CD14-positive monocyte (primary cell): ENCODE measurements at regions not wholly inside any gene's neighbourhood (a gene's known extent, or its start where the extent isn't known, plus 50 kb on each side); places are given as distances from the start of the nearest gene placed in this dataset.

ENCODE experiments used
- DNase-seq, 3 donors: peaks; one replicate each; pipeline ENCODE4 v3.0.0-alpha.2; 2011 to 2022
- H2AFZ ChIP-seq: 2 replicates; pipeline ENCODE4 v1.6.0; 2012; ENCODE audit warnings: mild to moderate bottlenecking, low read depth, low read length, inconsistent platforms; ENCODE audit not compliant: insufficient read depth, poor library complexity, severe bottlenecking
- H3K27ac ChIP-seq, 2 donors: 1 replicate in 1 of 2; 2 replicates in 1 of 2; pipeline ENCODE4 v1.5.1; 2012 to 2013; ENCODE audit warnings: low read length in 2 of 2, control low read depth in 1 of 2, inconsistent platforms in 1 of 2, low read depth in 1 of 2, mild to moderate bottlenecking in 1 of 2
- H3K27me3 ChIP-seq, 2 donors: one replicate each; pipeline versions ENCODE4 v1.6.0 to v1.6.1; 2011 to 2013; ENCODE audit warnings: low read length in 2 of 2; ENCODE audit not compliant: control insufficient read depth in 2 of 2, insufficient read depth in 2 of 2
- H3K36me3 ChIP-seq, 2 donors: replicated peaks in 1 of 2; 1 replicate in 1 of 2; 2 replicates in 1 of 2; pipeline versions ENCODE4 v1.5.1 to v1.6.1; 2012 to 2013; ENCODE audit warnings: low read length in 2 of 2, control low read depth in 1 of 2, inconsistent platforms in 1 of 2, mild to moderate bottlenecking in 1 of 2; ENCODE audit not compliant: insufficient read depth in 2 of 2, control insufficient read depth in 1 of 2
- H3K4me1 ChIP-seq, 2 donors: 1 replicate in 1 of 2; 2 replicates in 1 of 2; pipeline versions ENCODE4 v1.5.1 to v1.6.1; 2012 to 2013; ENCODE audit warnings: low read length in 2 of 2, control low read depth in 1 of 2, inconsistent platforms in 1 of 2, mild to moderate bottlenecking in 1 of 2, moderate library complexity in 1 of 2; ENCODE audit not compliant: insufficient read depth in 2 of 2, control insufficient read depth in 1 of 2
- H3K4me2 ChIP-seq: replicated peaks from 2 replicates; pipeline ENCODE3; 2012; ENCODE audit warnings: low read length, moderate library complexity, mild to moderate bottlenecking; ENCODE audit not compliant: poor library complexity, severe bottlenecking; ENCODE audit errors: extremely low read depth
- H3K4me3 ChIP-seq, 3 experiments: fragments of 200-600 bp in 1 of 3; sonication (generic) in 1 of 3; replicated peaks in 1 of 3; 1 replicate in 2 of 3; 2 replicates in 1 of 3; pipeline ENCODE4 v1.5.1; 2011 to 2013; ENCODE audit warnings: low read length in 3 of 3, mild to moderate bottlenecking in 3 of 3, control low read depth in 2 of 3, low read depth in 2 of 3, inconsistent platforms in 1 of 3, moderate library complexity in 1 of 3
- H3K79me2 ChIP-seq: 2 replicates; pipeline ENCODE4 v1.6.0; 2012; ENCODE audit warnings: mild to moderate bottlenecking, control low read depth, inconsistent platforms, low read length, moderate library complexity; ENCODE audit not compliant: insufficient read depth
- H3K9ac ChIP-seq: 2 replicates; pipeline ENCODE4 v1.6.0; 2017; ENCODE audit warnings: low read length, mild to moderate bottlenecking; ENCODE audit not compliant: insufficient read depth, poor library complexity, severe bottlenecking
- H3K9me3 ChIP-seq, 2 donors: replicated peaks in 1 of 2; 1 replicate in 1 of 2; 2 replicates in 1 of 2; pipeline versions ENCODE4 v1.5.1 to v1.6.1; 2012 to 2013; ENCODE audit warnings: low read length in 2 of 2, control low read depth in 1 of 2; ENCODE audit not compliant: control insufficient read depth in 1 of 2, insufficient read depth in 1 of 2
- H4K20me1 ChIP-seq: 2 replicates; pipeline ENCODE4 v1.6.0; 2012; ENCODE audit warnings: mild to moderate bottlenecking, low read length, control low read depth, moderate library complexity; ENCODE audit not compliant: insufficient read depth
- H3K27ac Mint-ChIP-seq, 7 donors: one replicate each; pipeline ENCODE4 v1.8.0; 2020; ENCODE audit warnings: mild to moderate bottlenecking in 7 of 7, mixed read lengths in 7 of 7, moderate library complexity in 6 of 7, inconsistent platforms in 2 of 7
- H3K27me3 Mint-ChIP-seq, 3 donors: one replicate each; pipeline ENCODE4 v1.8.0; 2021 to 2022; ENCODE audit warnings: low read depth in 3 of 3, mild to moderate bottlenecking in 3 of 3, mixed read lengths in 3 of 3, moderate library complexity in 3 of 3, inconsistent platforms in 1 of 3
- H3K36me3 Mint-ChIP-seq, 2 donors: one replicate each; pipeline ENCODE4 v1.8.0; 2020; ENCODE audit warnings: mixed read lengths in 2 of 2, inconsistent platforms in 1 of 2, mild to moderate bottlenecking in 1 of 2
- H3K4me1 Mint-ChIP-seq: one replicate; pipeline ENCODE4 v1.8.0; 2020; ENCODE audit warnings: mild to moderate bottlenecking, mixed read lengths
- H3K4me3 Mint-ChIP-seq, 2 donors: one replicate each; pipeline ENCODE4 v1.8.0; 2020; ENCODE audit warnings: mild to moderate bottlenecking in 2 of 2, mixed read lengths in 2 of 2, moderate library complexity in 1 of 2
- H3K9me3 Mint-ChIP-seq, 7 donors: one replicate each; pipeline ENCODE4 v1.8.0; 2020 to 2022; ENCODE audit warnings: mixed read lengths in 7 of 7, mild to moderate bottlenecking in 6 of 7, moderate library complexity in 6 of 7, inconsistent platforms in 2 of 7
- WGBS: methylation state at CpG from one replicate; pipeline ENCODE4 v1.1.5; 2013; ENCODE audit warnings: missing lambda C conversion rate; ENCODE audit not compliant: insufficient coverage; 5-methylcytosine and 5-hydroxymethylcytosine counted together
- intact Hi-C, 2 donors: fragments of 100-400 bp; cut with micrococcal nuclease; formaldehyde crosslinking; loops; one replicate each; pipeline versions ENCODE4 v1.15.0 to v1.15.1; 2023
- TF ChIP-seq, protein P1 (sequence below): fragments of 200-600 bp; IDR thresholded peaks from one replicate; pipeline ENCODE4 v1.8.0; 2022; ENCODE audit warnings: antibody characterized with exemption, mild to moderate bottlenecking

DNA sequence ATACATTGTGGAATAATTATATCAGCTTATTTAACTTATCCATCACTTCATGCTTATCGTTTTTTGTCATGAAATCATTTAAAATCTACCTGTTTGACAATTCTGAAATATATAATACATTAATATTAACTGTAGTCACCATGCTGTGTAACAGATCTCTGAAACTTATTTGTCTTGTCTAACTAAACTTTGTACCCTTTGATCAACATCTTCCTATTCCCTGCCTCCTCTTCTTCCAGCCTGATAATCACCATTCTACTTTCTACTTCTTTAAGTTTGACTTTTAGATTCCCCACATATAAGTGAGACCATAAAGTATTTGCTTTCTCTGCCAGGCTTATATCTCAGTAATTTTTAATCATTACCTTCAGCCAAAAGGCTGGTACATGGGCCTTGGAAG, 134.2 kb upstream of the LINC00305 start:
- WGBS, result no CpG with 5 or more reads among the region's 1 CpG
- intact Hi-C loops, result no loop called here
- no peak overlapping the region for H3K4me3 ChIP-seq
- Mint-ChIP-seq H3K4me3 (no peak overlapping the region), H3K36me3 (no peaks in the 10 kb centered on the region), H3K27ac (no peak overlapping the region), H3K4me1 (no peaks in the 10 kb centered on the region), H3K27me3 (no peaks in the 10 kb centered on the region), H3K9me3 (peaks cover 3 to 24% (median 11%) of the 10 kb centered on the region in 7 donors)
- DNase-seq, result no peak
- no peaks in the 10 kb centered on the region for H3K4me1 ChIP-seq
- TF ChIP-seq, protein P1, sequence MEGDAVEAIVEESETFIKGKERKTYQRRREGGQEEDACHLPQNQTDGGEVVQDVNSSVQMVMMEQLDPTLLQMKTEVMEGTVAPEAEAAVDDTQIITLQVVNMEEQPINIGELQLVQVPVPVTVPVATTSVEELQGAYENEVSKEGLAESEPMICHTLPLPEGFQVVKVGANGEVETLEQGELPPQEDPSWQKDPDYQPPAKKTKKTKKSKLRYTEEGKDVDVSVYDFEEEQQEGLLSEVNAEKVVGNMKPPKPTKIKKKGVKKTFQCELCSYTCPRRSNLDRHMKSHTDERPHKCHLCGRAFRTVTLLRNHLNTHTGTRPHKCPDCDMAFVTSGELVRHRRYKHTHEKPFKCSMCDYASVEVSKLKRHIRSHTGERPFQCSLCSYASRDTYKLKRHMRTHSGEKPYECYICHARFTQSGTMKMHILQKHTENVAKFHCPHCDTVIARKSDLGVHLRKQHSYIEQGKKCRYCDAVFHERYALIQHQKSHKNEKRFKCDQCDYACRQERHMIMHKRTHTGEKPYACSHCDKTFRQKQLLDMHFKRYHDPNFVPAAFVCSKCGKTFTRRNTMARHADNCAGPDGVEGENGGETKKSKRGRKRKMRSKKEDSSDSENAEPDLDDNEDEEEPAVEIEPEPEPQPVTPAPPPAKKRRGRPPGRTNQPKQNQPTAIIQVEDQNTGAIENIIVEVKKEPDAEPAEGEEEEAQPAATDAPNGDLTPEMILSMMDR, result no peak
- no peaks in the 10 kb centered on the region for H3K27me3 ChIP-seq
- no peaks in the 10 kb centered on the region for H4K20me1 ChIP-seq
- no peak overlapping the region for H3K4me2 ChIP-seq
- no peak overlapping the region for H3K27ac ChIP-seq
- no peak overlapping the region for H3K9ac ChIP-seq
- no peak overlapping the region for H2AFZ ChIP-seq
- H3K9me3 ChIP-seq, result peaks cover 0 to 6% of the 10 kb centered on the region in 2 donors
- no peaks in the 10 kb centered on the region for H3K79me2 ChIP-seq
- H3K36me3 ChIP-seq, result no peaks in the 10 kb centered on the region

DNA sequence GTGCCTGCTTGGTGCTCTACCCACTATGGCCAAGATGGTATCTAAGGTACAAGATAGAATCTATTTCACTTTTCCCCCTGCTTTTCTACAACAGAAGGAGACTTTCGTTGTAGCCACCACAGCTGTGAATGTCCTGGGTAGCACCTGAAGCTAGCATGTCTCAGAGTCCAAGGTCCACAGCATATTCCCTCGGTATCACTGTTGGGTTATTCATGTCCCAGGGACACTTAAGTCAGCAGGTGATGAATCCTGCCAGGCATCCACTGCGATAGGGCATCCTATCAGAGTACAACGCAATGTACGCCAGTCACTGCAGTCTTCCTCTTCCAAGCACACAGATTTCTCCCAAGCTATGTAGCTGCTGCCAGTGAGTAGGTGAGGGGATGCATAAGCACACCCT, 129.1 kb upstream of the LINC00305 start:
- 98% methylated on average over 4 of the region's 5 CpGs for WGBS
- H3K9me3 Mint-ChIP-seq, result peaks cover 3 to 26% (median 13%) of the 10 kb centered on the region in 7 donors
- intact Hi-C loops, result no loop called here
- Histone ChIP-seq H3K27ac (no peak overlapping the region), H4K20me1 (no peaks in the 10 kb centered on the region), H3K9ac (no peak overlapping the region), H3K4me2 (no peak overlapping the region), H3K79me2 (no peaks in the 10 kb centered on the region), H3K9me3 (peaks cover 0 to 10% of the 10 kb centered on the region in 2 donors), H3K27me3 (no peaks in the 10 kb centered on the region), H3K4me3 (no peak overlapping the region), H3K36me3 (no peaks in the 10 kb centered on the region), H2AFZ (no peak overlapping the region), H3K4me1 (no peaks in the 10 kb centered on the region)
- H3K4me1 Mint-ChIP-seq, result peaks cover 3% of the 10 kb centered on the region
- H3K27ac Mint-ChIP-seq, result no peak overlapping the region
- H3K4me3 Mint-ChIP-seq, result no peak overlapping the region
- TF ChIP-seq, protein P1, result no peak
- DNase-seq, result no peak
- no peaks in the 10 kb centered on the region for H3K36me3 Mint-ChIP-seq
- H3K27me3 Mint-ChIP-seq, result no peaks in the 10 kb centered on the region
